Spleen (tissue), 11 donors: ENCODE measurements at regions not wholly inside any gene's neighbourhood (a gene's known extent, or its start where the extent isn't known, plus 50 kb on each side); places are given as distances from the start of the nearest gene placed in this dataset.

Experiments
- DNase-seq: peaks from one replicate; pipeline ENCODE4 v3.0.0-alpha.2; 2020
- H3K27ac ChIP-seq, 8 donors: fragments of 200-600 bp; sonication (generic) in 7 of 8; 1 replicate in 4 of 8; 2 replicates in 4 of 8; pipeline versions ENCODE4 v1.5.0 to v1.8.0; 2016 to 2021; ENCODE audit warnings: inconsistent platforms in 4 of 8, mild to moderate bottlenecking in 4 of 8, moderate library complexity in 1 of 8
- H3K27me3 ChIP-seq, 7 donors: fragments of 200-600 bp; sonication (generic) in 6 of 7; replicated peaks in 1 of 7; 1 replicate in 4 of 7; 2 replicates in 3 of 7; pipeline versions ENCODE4 v1.5.0 to v1.8.0; 2016 to 2021; ENCODE audit warnings: inconsistent platforms in 3 of 7, mild to moderate bottlenecking in 1 of 7
- H3K36me3 ChIP-seq, 6 donors: fragments of 200-600 bp; sonication (generic) in 5 of 6; 1 replicate in 4 of 6; 2 replicates in 2 of 6; pipeline versions ENCODE4 v1.5.0 to v1.8.0; 2016 to 2021; ENCODE audit warnings: inconsistent platforms in 2 of 6
- H3K4me1 ChIP-seq, 6 donors: fragments of 200-600 bp; sonication (generic) in 5 of 6; 1 replicate in 3 of 6; 2 replicates in 3 of 6; pipeline versions ENCODE4 v1.5.0 to v1.8.0; 2016 to 2021; ENCODE audit warnings: inconsistent platforms in 3 of 6
- H3K4me3 ChIP-seq, 8 donors: fragments of 200-600 bp; sonication (generic) in 7 of 8; 1 replicate in 4 of 8; 2 replicates in 4 of 8; pipeline versions ENCODE4 v1.5.0 to v1.8.0; 2016 to 2021; ENCODE audit warnings: inconsistent platforms in 4 of 8, mild to moderate bottlenecking in 4 of 8, moderate library complexity in 2 of 8
- H3K9me3 ChIP-seq, 8 donors: fragments of 200-600 bp; sonication (generic) in 7 of 8; 1 replicate in 4 of 8; 2 replicates in 4 of 8; pipeline versions ENCODE4 v1.5.0 to v1.8.0; 2016 to 2021; ENCODE audit warnings: inconsistent platforms in 4 of 8
- POLR2A ChIP-seq, 3 donors: fragments of 450-650 bp; IDR thresholded peaks; one replicate each; pipeline ENCODE4 v1.5.1; 2017; ENCODE audit warnings: antibody characterized with exemption in 3 of 3, mild to moderate bottlenecking in 1 of 3
- POLR2AphosphoS5 ChIP-seq, 3 donors: sonication (generic); formaldehyde crosslinking; IDR thresholded peaks; one replicate each; pipeline ENCODE4 v1.5.1; 2017; ENCODE audit warnings: antibody characterized with exemption in 3 of 3
- WGBS, 5 donors: extraction: QIAGEN DNeasy Blood & Tissue Kit in 3 of 5; methylation state at CpG; one replicate each; pipeline versions ENCODE4 v1.1.5 to v1.1.7; 2013 to 2018; 5-methylcytosine and 5-hydroxymethylcytosine counted together
- intact Hi-C: fragments of 100-400 bp; cut with DNase I; formaldehyde crosslinking; loops from one replicate; pipeline ENCODE4 v1.15.0; 2023; ENCODE audit warnings: low total_unique reads
- TF ChIP-seq, protein P1 (sequence below), 11 experiments: fragments of 200-600 bp in 7 of 11; fragments of 450-650 bp in 4 of 11; sonication (generic) in 4 of 11; IDR thresholded peaks in 8 of 11; conservative IDR thresholded peaks in 3 of 11; 1 replicate in 7 of 11; 2 replicates in 4 of 11; pipeline versions ENCODE4 v1.4.0 to v1.8.0; 2016 to 2021; ENCODE audit warnings: antibody characterized with exemption in 11 of 11, inconsistent platforms in 4 of 11, mild to moderate bottlenecking in 1 of 11
- donor health status: healthy with polysubstance abuse.
- donor health status: DM: no; HTN: no; CAD: no; lungs with moderate emphysema.
- donor health status: DM: no; HTN: no; CAD: no.
- donor health status: Bipolar disorder and iron deficiency.
- donor health status: healthy.
- donor health status: DM: no; HTN: no; CAD: no.
- donor health status: DM: yes; HTN: yes; CAD: no.

GRCh38 chr20:22312744-22313346, 271.5 kb downstream of the FOXA2 start:
- Histone ChIP-seq H3K27ac (no peak overlapping the region), H3K27me3 (peaks cover 0 to 15% (median 0%) of the 10 kb centered on the region in 7 donors), H3K4me3 (no peak overlapping the region), H3K4me1 (no peaks in the 10 kb centered on the region), H3K36me3 (no peaks in the 10 kb centered on the region), H3K9me3 (no peaks in the 10 kb centered on the region)
- intact Hi-C loops = no loop called here
- TF ChIP-seq, protein P1, sequence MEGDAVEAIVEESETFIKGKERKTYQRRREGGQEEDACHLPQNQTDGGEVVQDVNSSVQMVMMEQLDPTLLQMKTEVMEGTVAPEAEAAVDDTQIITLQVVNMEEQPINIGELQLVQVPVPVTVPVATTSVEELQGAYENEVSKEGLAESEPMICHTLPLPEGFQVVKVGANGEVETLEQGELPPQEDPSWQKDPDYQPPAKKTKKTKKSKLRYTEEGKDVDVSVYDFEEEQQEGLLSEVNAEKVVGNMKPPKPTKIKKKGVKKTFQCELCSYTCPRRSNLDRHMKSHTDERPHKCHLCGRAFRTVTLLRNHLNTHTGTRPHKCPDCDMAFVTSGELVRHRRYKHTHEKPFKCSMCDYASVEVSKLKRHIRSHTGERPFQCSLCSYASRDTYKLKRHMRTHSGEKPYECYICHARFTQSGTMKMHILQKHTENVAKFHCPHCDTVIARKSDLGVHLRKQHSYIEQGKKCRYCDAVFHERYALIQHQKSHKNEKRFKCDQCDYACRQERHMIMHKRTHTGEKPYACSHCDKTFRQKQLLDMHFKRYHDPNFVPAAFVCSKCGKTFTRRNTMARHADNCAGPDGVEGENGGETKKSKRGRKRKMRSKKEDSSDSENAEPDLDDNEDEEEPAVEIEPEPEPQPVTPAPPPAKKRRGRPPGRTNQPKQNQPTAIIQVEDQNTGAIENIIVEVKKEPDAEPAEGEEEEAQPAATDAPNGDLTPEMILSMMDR (IDR thresholded peaks at IDR 0.05 in 8 of 11, conservative IDR thresholded peaks at IDR 0.05 in 3 of 11) = peak in 8 of 11 experiments; percentile 23 to 53 (median 44)
- TF ChIP-seq POLR2A (IDR thresholded peaks at IDR 0.05) = no peak
- no peak for TF ChIP-seq POLR2AphosphoS5 (IDR thresholded peaks at IDR 0.05)
- 2 to 7% (median 5%) methylated on average over 6 of the region's 6 CpGs for WGBS, 5 donors
- DNase-seq = no peak

- Histone ChIP-seq H3K9me3 (no peaks in the 10 kb centered on the region), H3K4me3 (no peak overlapping the region), H3K36me3 (no peaks in the 10 kb centered on the region), H3K27ac (no peak overlapping the region), H3K27me3 (peaks cover 0 to 6% (median 0%) of the 10 kb centered on the region in 7 donors), H3K4me1 (no peaks in the 10 kb centered on the region)
- 83 to 96% (median 88%) methylated on average over 1 of the region's 1 CpG for WGBS, 5 donors
- TF ChIP-seq, protein P1 (IDR thresholded peaks at IDR 0.05 in 8 of 11, conservative IDR thresholded peaks at IDR 0.05 in 3 of 11) = no peak
- no peak for TF ChIP-seq POLR2AphosphoS5 (IDR thresholded peaks at IDR 0.05)
- no peak for TF ChIP-seq POLR2A (IDR thresholded peaks at IDR 0.05)
- DNase-seq = no peak
- intact Hi-C loops = loop anchor here (10.0 kb wide), 1 partner anchor 594 kb away; no protein-coding TSS in a partner anchor
These were observed 275.4 kb downstream of the FOXA2 start for GRCh38 chr20:22308934-22309333.

GRCh38 chr20:22307409-22307808, 277.0 kb downstream of the FOXA2 start:
- intact Hi-C loops = loop anchor here (10.0 kb wide), 1 partner anchor 593 kb away; no protein-coding TSS in a partner anchor
- H3K36me3 ChIP-seq = no peaks in the 10 kb centered on the region
- DNase-seq = no peak
- H3K27me3 ChIP-seq = peaks cover 0 to 14% (median 0%) of the 10 kb centered on the region in 7 donors
- no peak overlapping the region for H3K4me3 ChIP-seq
- no peak overlapping the region for H3K27ac ChIP-seq
- TF ChIP-seq, protein P1 (IDR thresholded peaks at IDR 0.05 in 8 of 11, conservative IDR thresholded peaks at IDR 0.05 in 3 of 11) = no peak
- TF ChIP-seq POLR2A (IDR thresholded peaks at IDR 0.05) = no peak
- no peak for TF ChIP-seq POLR2AphosphoS5 (IDR thresholded peaks at IDR 0.05)
- 43 to 74% (median 50%) methylated on average over 1 of the region's 1 CpG for WGBS, 5 donors
- H3K9me3 ChIP-seq = no peaks in the 10 kb centered on the region
- no peaks in the 10 kb centered on the region for H3K4me1 ChIP-seq

- Histone ChIP-seq H3K27ac (no peak overlapping the region), H3K4me3 (no peak overlapping the region), H3K9me3 (no peaks in the 10 kb centered on the region), H3K27me3 (peaks cover 0 to 12% (median 0%) of the 10 kb centered on the region in 7 donors), H3K36me3 (no peaks in the 10 kb centered on the region), H3K4me1 (no peaks in the 10 kb centered on the region)
- DNase-seq = no peak
- WGBS, 5 donors = 54 to 82% (median 71%) methylated on average over 2 of the region's 2 CpGs
- intact Hi-C loops = loop anchor here (10.0 kb wide), 1 partner anchor 591 kb away; no protein-coding TSS in a partner anchor
- no peak for TF ChIP-seq POLR2AphosphoS5 (IDR thresholded peaks at IDR 0.05)
- TF ChIP-seq, protein P1 (IDR thresholded peaks at IDR 0.05 in 8 of 11, conservative IDR thresholded peaks at IDR 0.05 in 3 of 11) = no peak
- no peak for TF ChIP-seq POLR2A (IDR thresholded peaks at IDR 0.05)
These were observed 279.0 kb downstream of the FOXA2 start for GRCh38 chr20:22305381-22305780.
